Fibroblast of lung (primary cell): ENCODE measurements at regions not wholly inside any gene's neighbourhood (a gene's known extent, or its start where the extent isn't known, plus 50 kb on each side); places are given as distances from the start of the nearest gene placed in this dataset.

Experiments used
- EZH2 ChIP-seq: IDR thresholded peaks from 2 replicates; pipeline ENCODE4 v1.5.1; 2012; ENCODE audit warnings: low read length, control low read depth, mild to moderate bottlenecking; ENCODE audit errors: missing control alignments
- TF ChIP-seq, protein P1 (sequence below), 2 donors: IDR thresholded peaks in 1 of 2; conservative IDR thresholded peaks in 1 of 2; 1 replicate in 1 of 2; 2 replicates in 1 of 2; pipeline ENCODE4 v1.5.1; 2011 to 2012; ENCODE audit warnings: low read length in 2 of 2, control low read depth in 1 of 2, inconsistent platforms in 1 of 2, low read depth in 1 of 2, mild to moderate bottlenecking in 1 of 2

DNA sequence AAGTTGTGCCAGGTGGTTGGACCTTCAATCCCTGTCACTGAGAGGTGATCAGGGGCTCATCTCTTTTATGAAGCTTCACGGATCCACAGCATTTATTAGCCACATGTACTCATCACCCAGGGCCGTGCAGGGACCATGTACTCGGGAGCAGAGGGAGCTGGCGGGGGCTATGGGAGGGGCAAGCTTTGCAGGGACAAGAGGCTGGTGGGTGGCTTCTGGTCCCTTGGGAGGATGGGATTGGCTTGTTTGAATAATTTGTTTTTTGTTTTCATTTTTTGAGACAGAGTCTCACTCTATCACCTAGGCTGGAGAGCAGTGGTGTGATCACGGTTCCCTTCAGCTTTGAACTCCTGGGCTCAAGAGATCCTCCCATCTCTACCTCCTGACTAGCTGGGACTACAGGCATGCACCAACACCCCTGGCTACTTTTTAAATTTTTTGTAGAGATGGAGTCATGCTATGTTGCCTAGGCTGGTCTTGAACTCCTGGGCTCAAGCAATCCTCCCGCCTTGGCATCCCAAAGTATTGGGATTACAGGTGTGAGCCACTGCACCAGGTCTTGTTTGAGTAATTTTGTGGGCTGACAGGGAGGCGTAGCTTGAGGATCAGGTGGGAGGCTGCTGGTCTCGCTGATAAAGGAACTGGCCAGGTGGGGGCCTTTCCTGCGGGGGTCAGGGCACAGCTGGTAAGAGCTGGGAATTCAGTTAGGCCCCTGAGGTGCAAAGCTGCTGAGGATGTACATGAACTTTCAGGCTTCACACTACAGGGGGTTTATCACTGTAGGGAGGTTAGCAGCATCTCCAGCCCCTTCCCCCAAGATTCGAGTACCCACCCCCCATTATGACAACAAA, 308.0 kb upstream of the C1orf174 start:
- TF ChIP-seq, protein P1, sequence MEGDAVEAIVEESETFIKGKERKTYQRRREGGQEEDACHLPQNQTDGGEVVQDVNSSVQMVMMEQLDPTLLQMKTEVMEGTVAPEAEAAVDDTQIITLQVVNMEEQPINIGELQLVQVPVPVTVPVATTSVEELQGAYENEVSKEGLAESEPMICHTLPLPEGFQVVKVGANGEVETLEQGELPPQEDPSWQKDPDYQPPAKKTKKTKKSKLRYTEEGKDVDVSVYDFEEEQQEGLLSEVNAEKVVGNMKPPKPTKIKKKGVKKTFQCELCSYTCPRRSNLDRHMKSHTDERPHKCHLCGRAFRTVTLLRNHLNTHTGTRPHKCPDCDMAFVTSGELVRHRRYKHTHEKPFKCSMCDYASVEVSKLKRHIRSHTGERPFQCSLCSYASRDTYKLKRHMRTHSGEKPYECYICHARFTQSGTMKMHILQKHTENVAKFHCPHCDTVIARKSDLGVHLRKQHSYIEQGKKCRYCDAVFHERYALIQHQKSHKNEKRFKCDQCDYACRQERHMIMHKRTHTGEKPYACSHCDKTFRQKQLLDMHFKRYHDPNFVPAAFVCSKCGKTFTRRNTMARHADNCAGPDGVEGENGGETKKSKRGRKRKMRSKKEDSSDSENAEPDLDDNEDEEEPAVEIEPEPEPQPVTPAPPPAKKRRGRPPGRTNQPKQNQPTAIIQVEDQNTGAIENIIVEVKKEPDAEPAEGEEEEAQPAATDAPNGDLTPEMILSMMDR (conservative IDR thresholded peaks at IDR 0.05 in 1 of 2, IDR thresholded peaks at IDR 0.05 in 1 of 2; ENCODE audit: low read depth in 1 of 2, low read length in 2 of 2): no peak
- TF ChIP-seq EZH2: no peak
